Stromal cell of bone marrow (primary cell): ENCODE measurements at regions not wholly inside any gene's neighbourhood (a gene's known extent, or its start where the extent isn't known, plus 50 kb on each side); places are given as distances from the start of the nearest gene placed in this dataset.

Experiments
- DNase-seq: peaks from one replicate; pipeline ENCODE4 v3.0.0-alpha.2; 2012; ENCODE audit warnings: low read depth

DNA sequence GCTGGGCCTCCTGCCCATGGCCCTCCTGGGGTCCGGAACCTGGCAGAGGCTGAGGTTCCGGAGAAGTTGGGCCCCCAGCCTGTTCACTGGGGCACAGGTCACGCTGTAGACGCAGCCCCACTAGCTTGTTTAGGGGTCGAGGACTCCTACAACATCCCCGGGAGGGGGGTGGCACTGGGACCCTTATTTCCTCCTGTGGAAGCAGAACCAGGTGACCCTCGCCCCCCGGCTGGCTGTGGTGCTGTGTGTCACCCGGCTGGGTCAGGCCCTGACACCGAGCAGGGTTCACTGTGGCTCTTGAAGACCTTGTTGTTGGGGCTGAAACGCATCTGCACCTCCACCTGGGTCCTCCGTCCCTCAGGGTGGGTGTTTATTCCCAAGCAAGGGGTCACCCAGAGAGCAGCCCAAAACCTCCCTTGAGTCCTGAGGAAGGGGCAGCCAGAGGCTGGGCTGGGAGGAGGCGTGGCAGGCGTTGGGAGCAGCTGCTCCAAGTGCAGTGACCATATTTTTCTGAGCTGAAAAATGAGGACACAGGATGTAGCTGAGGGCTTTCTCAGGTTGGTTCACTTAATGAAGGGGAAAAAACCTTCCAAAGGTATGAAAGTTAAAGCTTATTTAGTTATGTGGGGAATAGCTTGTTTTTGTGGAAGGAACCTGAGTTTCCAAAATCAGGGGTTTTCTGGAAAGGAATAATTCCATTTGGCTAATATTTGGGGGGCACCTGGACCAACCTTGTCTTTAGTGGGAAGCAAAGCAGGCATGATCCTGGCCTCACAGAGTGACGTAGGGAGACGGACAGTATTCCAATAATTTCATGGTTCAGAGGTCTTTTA, 164.7 kb upstream of the IER5L start:
- DNase-seq = no peak

DNA sequence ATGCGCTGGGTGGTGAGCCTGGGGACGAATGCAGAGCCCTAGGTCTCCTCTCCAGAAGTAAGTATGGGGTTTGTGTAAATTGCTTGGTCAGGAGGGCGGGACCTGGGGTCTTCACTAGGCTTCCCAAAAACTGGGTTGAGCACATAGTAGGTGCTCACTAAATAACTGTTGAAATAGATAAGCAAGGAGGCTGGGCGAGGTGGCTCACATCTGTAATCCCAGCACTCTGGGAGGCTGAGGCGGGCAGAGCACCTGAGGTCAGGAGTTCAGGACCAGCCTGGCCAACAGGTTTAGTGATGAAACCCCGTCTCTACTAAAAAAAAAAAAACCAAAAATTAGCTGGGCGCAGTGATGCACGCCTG, 163.9 kb upstream of the IER5L start:
- no peak for DNase-seq

DNA sequence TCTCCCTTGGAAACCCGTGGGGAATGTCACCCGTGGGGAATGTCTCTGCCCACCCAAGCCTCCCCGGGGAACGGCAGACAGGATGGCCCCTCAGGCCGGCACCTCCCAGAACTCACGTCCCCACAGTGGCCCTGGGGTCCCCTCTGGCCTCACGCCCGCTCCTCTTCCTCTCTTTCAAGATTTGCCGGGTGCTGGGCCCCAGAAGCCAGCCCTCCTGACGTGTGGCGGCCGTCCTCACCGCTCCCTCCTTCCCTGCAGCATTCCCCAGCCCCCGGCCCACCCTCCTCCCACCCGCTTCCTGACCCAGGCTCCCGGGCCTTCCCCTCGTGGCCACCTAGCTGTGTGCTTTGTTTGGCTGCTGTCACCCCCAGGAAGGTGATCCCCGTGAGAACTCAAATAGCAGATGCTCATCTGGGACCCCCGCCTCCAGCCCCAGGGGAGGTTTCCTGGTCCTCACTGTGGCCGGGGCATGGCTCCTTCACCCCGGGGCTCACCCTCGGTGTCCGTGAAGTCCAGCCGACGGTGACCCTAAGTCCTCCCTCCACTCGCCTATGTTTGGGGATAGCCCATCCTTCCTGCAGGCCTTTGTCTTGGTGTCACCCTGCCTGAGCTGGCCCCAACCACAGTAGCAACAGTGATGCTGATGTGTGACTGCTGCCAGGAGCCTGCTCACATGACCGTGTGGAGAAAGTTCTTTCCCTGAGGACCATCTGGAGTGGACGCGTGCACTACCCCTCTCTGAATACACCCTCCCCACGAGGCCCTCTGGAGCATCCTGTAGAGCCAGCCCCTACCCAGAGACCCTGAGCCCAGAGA, 163.3 kb upstream of the IER5L start:
- DNase-seq = no peak

DNA sequence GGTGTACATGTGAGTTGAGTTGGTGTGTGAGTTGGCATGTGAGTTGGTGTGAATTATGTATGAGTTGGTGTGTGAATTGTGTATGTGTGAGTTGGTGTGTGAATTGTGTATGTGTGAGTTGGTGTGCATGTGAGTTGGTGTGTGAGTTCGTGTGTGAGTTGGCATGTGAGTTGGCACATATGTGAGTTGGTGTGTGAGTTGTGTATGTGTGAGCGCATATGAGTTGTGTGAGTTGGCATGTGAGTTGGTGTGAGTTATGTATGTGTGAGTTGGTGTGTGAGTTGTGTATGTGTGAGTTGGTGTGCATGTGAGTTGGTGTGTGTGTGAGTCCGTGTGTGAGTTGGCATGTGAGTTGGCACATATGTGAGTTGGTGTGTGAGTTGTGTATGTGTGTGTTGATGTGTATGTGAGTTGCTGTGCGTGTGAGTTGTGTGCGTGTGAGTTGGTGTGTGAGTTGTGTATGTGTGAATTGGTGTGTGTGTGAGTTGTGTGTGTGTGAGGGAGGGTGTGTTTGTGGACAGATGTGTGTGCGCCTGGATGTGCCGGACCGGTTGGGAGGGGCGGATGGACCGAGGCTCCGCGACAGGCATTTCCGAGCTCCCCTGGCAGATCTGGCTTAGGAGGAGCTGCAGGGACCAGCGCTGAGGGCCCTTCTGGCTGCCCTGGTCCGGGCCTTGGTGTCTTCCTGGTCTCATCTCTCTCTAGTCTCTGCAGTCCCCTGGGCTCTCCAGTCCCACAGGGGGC, 162.5 kb upstream of the IER5L start:
- DNase-seq = no peak

DNA sequence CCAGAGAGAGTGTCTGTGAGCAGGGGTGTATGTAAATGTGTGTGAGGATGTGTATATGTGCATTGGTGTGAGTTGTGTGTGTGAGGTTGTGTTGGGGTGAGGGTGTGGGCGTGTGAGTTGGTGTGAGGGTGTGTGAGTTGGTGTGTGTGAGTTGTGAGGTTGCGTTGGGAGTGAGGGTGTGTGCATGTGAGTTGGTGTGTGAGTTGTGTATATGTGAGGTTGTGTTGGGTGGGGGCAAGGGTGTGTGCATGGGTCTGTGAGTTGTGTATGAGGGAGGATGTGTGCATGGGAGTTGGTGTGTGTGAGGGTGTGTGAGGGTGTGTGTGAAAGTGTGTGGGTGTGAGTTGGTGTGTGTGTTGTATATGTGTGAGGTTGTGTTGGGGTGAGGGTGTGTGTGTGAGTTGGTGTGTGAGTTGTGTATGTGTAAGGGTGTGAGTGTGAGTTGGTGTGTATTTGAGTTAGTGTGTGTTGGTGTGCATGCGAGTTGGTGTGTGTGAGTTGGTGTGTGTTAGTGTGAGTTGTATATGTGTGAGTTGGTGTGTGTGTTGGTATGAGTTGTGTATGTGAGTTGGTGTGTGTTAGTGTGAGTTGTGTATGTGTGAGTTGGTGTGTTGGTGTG, 161.6 kb upstream of the IER5L start:
- DNase-seq = no peak

DNA sequence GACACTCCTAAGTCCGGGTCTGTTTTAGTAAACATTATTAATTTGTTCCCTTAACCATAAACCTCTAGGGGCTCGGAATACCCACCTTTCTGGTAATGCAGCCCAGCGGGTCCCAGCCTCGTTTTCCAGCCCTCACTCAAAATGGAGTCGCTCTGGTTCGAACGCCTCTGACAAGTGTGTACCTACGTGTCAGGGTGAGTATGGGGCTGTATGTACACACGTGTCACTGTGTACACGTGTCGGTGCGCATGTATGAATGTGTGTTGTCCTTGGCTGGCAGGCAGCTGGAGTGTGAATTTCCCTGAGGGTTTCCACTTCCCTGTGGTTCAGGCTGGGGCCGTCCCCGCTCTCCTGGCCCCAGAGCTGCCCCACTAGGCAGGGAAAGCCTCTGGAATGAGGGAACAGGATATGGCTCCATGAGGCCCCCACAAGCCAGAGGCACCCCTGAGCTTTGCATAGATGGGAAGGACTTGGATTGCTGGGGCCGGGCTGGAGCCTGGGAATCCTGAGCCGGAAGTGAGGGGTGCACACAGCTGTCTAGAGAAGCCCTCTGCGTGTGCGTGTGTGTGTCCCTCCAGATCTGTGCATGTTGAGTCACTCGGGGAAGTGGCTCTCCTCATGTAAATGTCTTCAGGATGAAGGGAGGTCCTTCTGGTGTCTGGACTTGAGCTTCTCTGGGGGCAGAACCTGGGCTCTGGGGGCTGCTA, 160.8 kb upstream of the IER5L start:
- DNase-seq = no peak

DNA sequence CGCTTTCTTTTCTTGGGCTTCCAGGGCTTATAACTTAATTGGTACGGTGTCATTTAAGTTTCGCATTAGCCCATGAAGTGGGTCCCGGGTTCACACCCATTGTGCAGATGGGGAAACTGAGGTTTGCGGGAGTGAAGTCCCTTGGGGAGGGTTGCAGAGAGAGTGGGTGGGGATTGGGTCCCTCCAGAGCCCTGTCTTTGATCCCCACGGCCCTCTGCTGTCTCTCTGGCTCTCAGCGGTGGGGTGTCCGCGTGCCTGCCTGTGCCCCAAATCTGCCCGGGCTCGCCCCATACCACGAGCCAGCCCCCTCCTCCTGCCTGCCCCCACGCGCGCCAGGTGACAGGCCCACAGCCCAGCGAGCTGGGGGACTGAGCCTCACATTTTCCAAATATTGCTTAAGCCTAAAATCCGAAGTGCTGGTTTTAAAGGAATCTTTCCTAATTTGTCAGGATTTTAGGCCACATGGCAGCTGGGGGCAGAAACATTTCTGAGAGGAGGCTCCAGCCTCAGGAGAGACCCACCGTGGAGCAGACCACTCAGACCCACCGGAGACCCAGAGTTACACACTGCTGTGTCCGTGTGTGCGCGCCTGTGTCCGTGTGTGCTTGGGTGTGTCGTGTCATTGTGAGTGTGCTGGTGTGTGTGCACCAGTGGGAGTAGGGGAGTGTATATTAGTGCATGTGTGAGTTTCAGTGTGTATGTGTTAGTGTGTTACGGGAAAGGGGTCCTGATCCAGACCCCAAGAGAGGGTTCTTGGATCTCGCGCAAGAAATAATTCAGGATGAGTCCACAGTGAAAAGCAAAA, 159.5 kb upstream of the IER5L start:
- DNase-seq = no peak

DNA sequence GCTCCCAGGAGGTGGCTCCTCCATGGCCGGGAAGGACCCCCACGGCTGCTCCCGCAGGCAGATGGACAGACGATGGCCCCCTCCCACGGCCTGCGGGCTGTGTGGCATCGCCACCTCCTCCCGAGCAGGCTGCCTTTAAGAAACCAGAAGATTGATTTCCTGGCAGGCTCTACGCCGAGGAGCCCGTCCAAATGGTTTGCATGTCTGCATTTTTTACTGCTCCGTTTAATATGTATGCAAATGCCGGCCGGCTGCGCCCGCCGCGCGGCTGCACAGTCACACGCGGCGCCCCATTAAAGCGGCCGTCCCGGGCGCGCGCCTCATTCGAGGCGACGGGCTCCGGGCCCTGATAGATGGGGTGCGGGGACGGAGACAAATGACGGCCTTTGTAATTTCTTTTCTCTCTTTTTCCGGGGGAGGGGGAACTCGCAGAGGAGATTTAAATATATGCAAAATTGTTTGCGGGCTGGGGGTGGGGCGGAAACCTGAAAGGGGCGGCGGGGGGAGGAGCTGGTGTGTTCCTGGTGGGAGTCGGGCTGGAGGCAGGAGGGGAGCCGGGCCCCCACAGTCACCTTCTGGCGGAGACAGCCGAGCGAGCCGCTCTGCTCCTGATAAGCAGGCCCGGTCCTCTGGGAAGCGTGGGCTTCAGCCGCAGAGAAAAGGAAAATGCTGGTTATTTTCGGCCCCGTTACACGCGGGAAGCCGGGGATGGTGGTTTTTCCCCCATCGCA, 158.7 kb upstream of the IER5L start:
- DNase-seq = no peak

DNA sequence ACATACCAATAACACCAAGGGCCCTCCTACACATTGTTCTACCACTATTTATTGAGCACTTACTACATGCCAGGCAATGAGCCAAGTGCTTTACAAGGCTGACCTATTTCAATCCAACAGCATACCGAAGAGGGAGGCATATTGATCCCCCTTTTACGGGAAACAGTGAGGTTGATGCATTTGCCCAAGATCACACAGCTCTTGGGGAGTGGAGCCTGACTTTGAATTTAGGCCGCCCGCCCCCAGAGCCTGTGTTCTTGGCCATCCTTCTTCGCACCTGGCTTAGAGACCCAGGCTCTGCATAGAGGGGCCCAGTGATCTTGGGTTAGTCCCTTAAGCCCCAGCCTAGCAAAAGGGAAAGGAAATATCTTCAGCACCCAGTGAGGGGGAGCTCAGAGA, 158.1 kb upstream of the IER5L start:
- DNase-seq = no peak

DNA sequence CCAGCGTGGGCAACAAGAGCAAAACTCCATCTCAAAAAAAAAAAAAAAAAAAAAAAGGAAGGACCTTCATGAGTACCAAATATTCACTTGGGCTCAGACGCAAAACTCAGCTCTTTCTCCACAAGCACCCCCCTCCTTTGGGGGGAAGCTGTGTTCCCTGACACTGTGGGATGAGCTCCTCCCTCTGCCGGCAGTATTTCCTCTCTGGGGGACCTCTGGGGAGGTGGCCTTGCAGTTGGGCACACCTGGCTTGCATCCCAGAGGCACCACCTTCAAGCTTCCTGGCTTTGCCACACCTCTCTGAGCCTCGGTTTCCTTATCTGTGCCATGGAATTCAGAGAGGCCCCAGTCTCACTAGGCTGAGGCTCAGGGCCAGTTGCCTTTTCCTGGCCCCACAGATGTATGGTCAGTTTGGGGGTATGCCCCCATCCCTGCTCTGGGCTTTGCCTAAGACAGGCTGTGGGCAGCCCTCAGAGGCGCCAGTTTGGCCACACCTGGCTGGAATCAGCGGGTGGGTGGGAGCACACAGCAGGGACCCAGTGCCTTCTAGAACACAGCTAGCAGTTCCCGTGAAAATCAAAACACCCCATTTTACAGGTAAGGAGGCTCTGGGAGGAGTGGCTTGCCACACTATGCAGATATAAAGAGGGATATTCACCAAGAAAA, 157.5 kb upstream of the IER5L start:
- no peak for DNase-seq

DNA sequence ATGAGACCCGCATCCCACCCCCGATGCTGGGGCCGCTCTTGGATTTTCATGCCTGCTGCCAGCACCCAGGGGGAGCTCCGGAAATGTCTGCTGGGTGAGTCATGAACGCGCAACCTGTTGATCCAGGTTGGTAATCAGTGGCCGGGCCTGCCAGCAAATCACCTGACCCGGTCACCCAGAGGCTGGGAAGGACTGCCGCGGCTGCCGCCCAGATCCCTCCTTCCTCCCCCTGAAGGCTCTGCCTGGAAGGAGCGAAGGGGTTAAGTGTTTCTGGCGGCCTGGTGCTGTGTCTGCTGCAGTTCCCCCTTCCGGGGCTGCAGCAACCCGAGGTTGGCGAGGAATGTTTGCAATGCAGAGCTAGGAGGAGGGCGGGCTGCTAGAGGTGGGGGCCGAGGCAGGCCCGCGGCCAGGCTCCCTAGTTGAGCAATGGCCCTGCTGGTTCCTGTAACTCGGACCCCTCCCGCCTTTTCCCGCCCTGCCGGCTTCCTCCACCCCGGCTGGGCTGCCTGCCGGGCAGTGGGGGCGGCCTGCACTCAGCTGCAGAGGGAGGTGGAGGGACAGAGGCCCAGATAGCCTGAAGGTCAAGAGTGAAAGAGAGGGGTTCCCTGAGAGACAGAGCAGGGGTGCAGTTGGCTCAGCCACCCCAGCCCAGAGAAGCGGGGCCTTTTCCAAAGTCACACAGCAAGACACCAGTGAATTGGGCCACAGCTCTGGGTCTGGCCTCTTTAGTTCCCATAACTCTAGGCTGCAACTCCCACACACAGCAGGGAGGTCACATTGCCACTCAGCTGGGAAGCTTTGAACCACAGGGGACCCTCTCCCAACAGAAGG, 156.3 kb upstream of the IER5L start:
- DNase-seq = peak; percentile 87

DNA sequence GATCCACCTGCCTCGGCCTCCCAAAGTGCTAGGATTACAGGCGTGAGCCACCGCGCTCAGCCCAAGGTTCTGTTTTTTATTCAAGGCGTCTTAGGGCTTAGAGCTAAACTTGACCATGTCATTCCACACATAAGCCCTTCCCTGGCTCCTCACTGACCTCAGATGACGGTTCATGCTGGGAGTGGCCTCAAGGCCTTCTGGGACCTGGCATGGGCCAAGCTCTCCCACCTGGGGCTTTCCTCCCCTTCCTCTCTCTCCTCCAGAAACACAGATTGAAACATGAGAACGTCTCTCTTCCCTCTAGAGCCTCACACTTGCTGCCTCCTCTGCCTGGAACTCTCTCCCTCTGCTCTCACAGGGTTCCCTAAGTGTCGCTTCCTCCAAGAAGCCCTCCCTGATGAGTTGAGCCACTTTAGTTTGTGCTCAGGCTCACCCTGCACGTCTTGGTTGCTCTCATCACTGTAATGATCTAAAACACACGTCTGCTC, 155.6 kb upstream of the IER5L start:
- DNase-seq = no peak

DNA sequence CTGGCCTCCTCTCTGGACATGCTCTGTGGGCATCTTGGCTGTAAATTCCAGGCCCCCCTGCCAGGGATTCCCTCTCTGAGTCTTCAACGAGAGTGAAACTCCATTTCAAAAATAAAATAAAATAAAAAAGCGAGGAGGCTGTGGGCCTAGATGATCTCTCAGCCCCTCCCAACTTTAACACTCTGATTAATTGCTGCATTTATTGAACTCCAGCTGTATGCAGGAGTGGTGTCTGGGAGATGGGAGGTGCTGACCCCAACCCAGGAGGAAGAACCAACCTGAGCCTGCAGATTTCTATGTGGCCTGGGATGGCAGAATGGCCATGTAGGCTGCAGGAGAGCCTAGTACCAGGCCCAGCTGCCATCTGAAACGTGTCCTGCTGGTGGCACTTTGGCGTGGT, 154.5 kb upstream of the IER5L start:
- DNase-seq = no peak

DNA sequence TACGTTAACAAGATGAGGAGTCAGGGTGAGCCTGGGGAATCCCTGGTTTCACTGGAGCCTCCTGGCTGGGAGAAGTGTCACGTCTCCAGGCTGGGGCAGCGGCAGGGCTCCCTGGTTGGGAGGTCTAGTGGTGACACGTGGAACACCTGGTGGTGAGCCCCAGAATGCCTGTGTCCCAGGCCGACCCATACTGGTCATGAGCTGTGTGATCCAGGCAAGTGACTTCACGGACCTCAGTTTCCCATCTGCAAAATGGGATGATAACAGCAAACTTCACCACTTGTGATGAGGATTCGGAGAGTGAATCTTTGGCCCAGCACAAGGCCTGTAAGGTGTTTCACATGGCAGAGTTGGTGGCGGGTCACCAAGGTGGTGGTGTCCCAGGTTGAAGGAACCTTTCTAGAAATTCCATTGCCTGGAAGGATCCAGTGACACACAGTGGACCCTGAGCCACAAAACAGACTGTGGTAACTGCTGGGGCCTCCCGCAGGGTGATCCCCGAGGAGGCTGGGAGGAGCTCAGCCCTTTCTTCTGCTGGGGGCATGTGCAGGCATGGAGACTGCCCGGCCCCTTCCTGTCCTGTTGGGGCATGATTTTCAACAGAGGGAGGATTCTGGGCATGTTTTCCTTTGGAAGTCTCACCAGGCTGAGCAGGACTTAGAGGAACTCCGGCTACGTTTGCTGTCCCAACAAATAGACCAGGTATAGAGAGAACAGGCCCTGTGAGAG, 153.9 kb upstream of the IER5L start:
- no peak for DNase-seq

DNA sequence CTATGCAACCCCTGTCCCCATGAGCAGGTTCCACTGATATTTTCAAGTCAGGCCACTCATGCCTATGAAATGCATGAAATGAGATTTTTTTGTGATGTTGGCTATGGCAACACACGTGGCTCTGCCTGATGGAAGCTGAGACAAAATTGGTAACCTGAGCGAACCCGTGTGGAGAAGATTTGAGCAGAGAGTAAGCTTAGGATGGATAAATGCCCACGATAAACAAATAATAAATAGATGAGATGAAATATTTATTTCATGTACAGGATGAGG, 153.4 kb upstream of the IER5L start:
- DNase-seq = no peak

DNA sequence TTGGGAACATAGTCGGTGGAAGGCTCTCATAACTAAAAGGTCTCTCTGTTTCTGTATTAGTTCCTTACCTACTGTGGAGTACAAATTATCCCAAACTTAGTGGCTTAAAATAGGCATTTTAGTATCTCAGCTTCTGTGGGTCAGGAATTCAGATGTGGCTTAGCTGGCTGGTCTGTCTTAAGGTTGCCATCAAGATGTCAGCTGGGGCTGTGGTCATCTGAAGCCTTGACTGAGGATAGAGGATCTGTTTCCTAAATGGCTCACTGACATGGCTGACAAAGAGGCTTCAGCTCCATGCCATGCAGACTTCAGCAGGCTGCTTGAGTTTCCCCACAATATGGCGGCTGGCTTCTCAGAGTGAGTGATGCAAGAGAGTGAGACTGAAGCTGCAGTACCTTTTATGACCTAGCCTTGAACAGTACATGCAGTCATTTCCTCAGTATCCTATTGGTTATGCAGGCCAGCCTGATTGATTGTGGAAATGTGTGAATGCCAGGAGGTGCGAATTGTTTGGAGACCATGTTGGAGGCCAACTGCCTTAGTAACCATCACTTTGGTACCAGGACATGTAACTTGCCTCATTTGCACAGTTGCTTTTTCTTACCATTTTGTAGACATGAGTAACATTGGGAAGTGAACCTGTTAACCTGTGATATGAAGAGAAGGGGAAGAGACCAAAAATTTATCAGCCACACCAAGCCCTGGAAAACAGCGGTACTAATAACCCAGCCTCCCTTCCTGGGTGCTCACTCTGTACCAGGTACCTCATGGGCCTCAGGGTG, 152.8 kb upstream of the IER5L start:
- DNase-seq = no peak

DNA sequence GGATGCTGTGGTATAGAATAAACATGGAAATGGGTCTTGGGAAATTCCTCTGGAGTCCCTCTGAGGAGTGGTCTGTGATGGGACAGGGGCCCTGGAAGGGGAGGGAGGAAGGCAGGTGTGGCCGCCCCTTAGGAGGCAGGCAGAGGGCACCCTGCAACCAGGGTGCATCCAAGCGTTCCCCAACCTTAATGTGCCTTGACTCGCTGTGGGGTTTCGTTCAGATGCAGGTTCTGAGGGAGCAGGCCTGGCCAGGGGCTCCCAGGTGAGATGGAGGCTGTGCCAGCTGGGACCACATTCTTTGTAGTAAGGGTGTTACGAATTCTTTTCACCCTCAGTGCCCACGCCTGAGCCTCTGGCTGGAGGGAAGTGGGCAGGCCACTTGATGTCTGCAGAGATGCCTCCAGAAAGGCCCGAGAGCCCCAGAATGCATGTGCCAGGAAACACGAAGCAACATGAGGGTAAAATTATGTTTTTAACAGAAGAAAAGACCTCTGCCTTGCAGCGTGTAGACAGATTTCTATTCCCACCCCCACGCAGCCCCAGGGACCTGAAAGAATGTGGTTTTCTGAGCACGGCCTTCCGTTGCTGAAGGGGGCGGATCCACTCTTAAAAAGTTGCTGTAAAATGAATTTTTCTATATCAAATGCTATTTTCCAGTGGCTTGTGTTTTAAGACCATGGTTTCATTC, 150.4 kb upstream of the IER5L start:
- no peak for DNase-seq
